H9 (cell line): ENCODE measurements at regions not wholly inside any gene's neighbourhood (a gene's known extent, or its start where the extent isn't known, plus 50 kb on each side); places are given as distances from the start of the nearest gene placed in this dataset.

Experiments used
- DNase-seq: peaks from one replicate; pipeline ENCODE4 v3.0.0-alpha.2; 2017
- H2AFZ ChIP-seq: one replicate; pipeline ENCODE4 v1.6.1; 2013; ENCODE audit warnings: mild to moderate bottlenecking, low read length, control low read depth, moderate library complexity
- H2AK5ac ChIP-seq: 2 replicates; pipeline ENCODE4 v1.6.1; 2013; ENCODE audit warnings: low read length, control low read depth, mixed read lengths; ENCODE audit not compliant: insufficient read length
- H2BK120ac ChIP-seq: one replicate; pipeline ENCODE4 v1.6.1; 2013; ENCODE audit warnings: low read depth, mild to moderate bottlenecking, low read length, control low read depth, inconsistent platforms; ENCODE audit not compliant: poor library complexity, severe bottlenecking
- H2BK12ac ChIP-seq: 2 replicates; pipeline ENCODE4 v1.6.1; 2013; ENCODE audit warnings: low read length, control low read depth, mixed read lengths, low read depth; ENCODE audit not compliant: insufficient read length
- H2BK15ac ChIP-seq: 2 replicates; pipeline ENCODE4 v1.6.1; 2013; ENCODE audit warnings: low read depth, low read length, control low read depth
- H2BK20ac ChIP-seq: one replicate; pipeline ENCODE4 v1.6.1; 2013; ENCODE audit warnings: low read depth, mild to moderate bottlenecking, low read length, control low read depth, inconsistent platforms; ENCODE audit not compliant: poor library complexity, severe bottlenecking
- H2BK5ac ChIP-seq: 2 replicates; pipeline ENCODE4 v1.6.1; 2013; ENCODE audit warnings: low read length, control low read depth, mixed read lengths; ENCODE audit not compliant: insufficient read length
- H3K14ac ChIP-seq: 2 replicates; pipeline ENCODE4 v1.6.1; 2013; ENCODE audit warnings: low read length, control low read depth; ENCODE audit not compliant: insufficient read depth
- H3K18ac ChIP-seq: 2 replicates; pipeline ENCODE4 v1.6.1; 2013; ENCODE audit warnings: low read depth, mild to moderate bottlenecking, mixed read lengths, low read length, control low read depth; ENCODE audit not compliant: insufficient read length
- H3K23ac ChIP-seq: 2 replicates; pipeline ENCODE4 v1.6.1; 2013; ENCODE audit warnings: low read length, control low read depth, mixed read lengths, low read depth; ENCODE audit not compliant: insufficient read length
- H3K23me2 ChIP-seq: 2 replicates; pipeline ENCODE4 v1.6.1; 2013; ENCODE audit warnings: low read depth, mild to moderate bottlenecking, mixed read lengths, low read length, control low read depth; ENCODE audit not compliant: insufficient read length, poor library complexity, severe bottlenecking
- H3K27ac ChIP-seq: 2 replicates; pipeline ENCODE4 v1.5.1; 2013; ENCODE audit warnings: low read length, control low read depth, mixed read lengths, low read depth; ENCODE audit not compliant: insufficient read length
- H3K27me3 ChIP-seq: 2 replicates; pipeline ENCODE4 v1.6.1; 2013; ENCODE audit warnings: low read length, control low read depth, inconsistent platforms; ENCODE audit not compliant: insufficient read depth
- H3K4ac ChIP-seq: 2 replicates; pipeline ENCODE4 v1.6.1; 2013; ENCODE audit warnings: low read depth, mild to moderate bottlenecking, control low read depth, inconsistent platforms, low read length, moderate library complexity
- H3K4me1 ChIP-seq: 2 replicates; pipeline ENCODE4 v1.6.1; 2013; ENCODE audit warnings: low read length, control low read depth, inconsistent platforms; ENCODE audit not compliant: insufficient read depth
- H3K4me2 ChIP-seq: 2 replicates; pipeline ENCODE4 v1.6.1; 2013; ENCODE audit warnings: low read length, control low read depth, mixed read lengths; ENCODE audit not compliant: insufficient read length, insufficient read depth
- H3K56ac ChIP-seq: 2 replicates; pipeline ENCODE4 v1.6.1; 2013; ENCODE audit warnings: low read depth, mild to moderate bottlenecking, mixed read lengths, low read length, control low read depth; ENCODE audit not compliant: insufficient read length
- H3K79me1 ChIP-seq: 2 replicates; pipeline ENCODE4 v1.6.1; 2013; ENCODE audit warnings: low read depth, mild to moderate bottlenecking, moderate library complexity, low read length, control low read depth, inconsistent platforms; ENCODE audit not compliant: insufficient read depth, poor library complexity, severe bottlenecking
- H3K79me2 ChIP-seq: 2 replicates; pipeline ENCODE4 v1.6.1; 2013; ENCODE audit warnings: low read length, control low read depth, inconsistent platforms; ENCODE audit not compliant: insufficient read depth
- H3K9ac ChIP-seq: 2 replicates; pipeline ENCODE4 v1.6.1; 2013; ENCODE audit warnings: low read length, control low read depth, mixed read lengths; ENCODE audit not compliant: insufficient read length; ENCODE audit errors: extremely low read depth
- H3K9me3 ChIP-seq: one replicate; pipeline ENCODE4 v1.6.1; 2013; ENCODE audit warnings: low read depth, low read length, inconsistent platforms; ENCODE audit not compliant: control insufficient read depth
- H3T11ph ChIP-seq: one replicate; pipeline ENCODE4 v1.6.1; 2013; ENCODE audit warnings: mild to moderate bottlenecking, low read length, control low read depth, inconsistent platforms
- H4K20me1 ChIP-seq: one replicate; pipeline ENCODE4 v1.6.1; 2013; ENCODE audit not compliant: control insufficient read depth, insufficient read length, insufficient read depth
- H4K5ac ChIP-seq: 2 replicates; pipeline ENCODE4 v1.6.1; 2013; ENCODE audit warnings: low read depth, mild to moderate bottlenecking, mixed read lengths, low read length, control low read depth; ENCODE audit not compliant: insufficient read length
- H4K8ac ChIP-seq: replicated peaks from 2 replicates; pipeline ENCODE4 v1.6.1; 2013; ENCODE audit warnings: low read length, control low read depth, mixed read lengths, low read depth; ENCODE audit not compliant: insufficient read length
- H4K91ac ChIP-seq: 2 replicates; pipeline ENCODE4 v1.6.1; 2013; ENCODE audit warnings: low read depth, mild to moderate bottlenecking, moderate library complexity, mixed read lengths, low read length, control low read depth; ENCODE audit not compliant: insufficient read length
- H3K27ac Mint-ChIP-seq, 3 experiments: 2 replicates in 2 of 3; 3 replicates in 1 of 3; pipeline ENCODE4 v1.8.0; 2020 to 2021; ENCODE audit warnings: mixed read lengths in 3 of 3, mild to moderate bottlenecking in 1 of 3, moderate library complexity in 1 of 3
- H3K27me3 Mint-ChIP-seq: 2 replicates; pipeline ENCODE4 v1.8.0; 2021; ENCODE audit warnings: low read depth, mild to moderate bottlenecking, moderate library complexity, mixed read lengths
- H3K36me3 Mint-ChIP-seq, 3 experiments: 2 replicates in 2 of 3; 3 replicates in 1 of 3; pipeline ENCODE4 v1.8.0; 2020 to 2021; ENCODE audit warnings: low read depth in 3 of 3, mixed read lengths in 3 of 3; ENCODE audit not compliant: insufficient read depth in 1 of 3
- H3K4me1 Mint-ChIP-seq, 2 experiments: 2 replicates each; pipeline ENCODE4 v1.8.0; 2020; ENCODE audit warnings: mixed read lengths in 2 of 2
- H3K4me3 Mint-ChIP-seq, 2 experiments: 2 replicates in 1 of 2; 3 replicates in 1 of 2; pipeline ENCODE4 v1.8.0; 2020 to 2021; ENCODE audit warnings: mild to moderate bottlenecking in 2 of 2, mixed read lengths in 2 of 2, moderate library complexity in 1 of 2
- H3K9me3 Mint-ChIP-seq, 2 experiments: 2 replicates in 1 of 2; 3 replicates in 1 of 2; pipeline ENCODE4 v1.8.0; 2020; ENCODE audit warnings: mild to moderate bottlenecking in 2 of 2, mixed read lengths in 2 of 2, moderate library complexity in 1 of 2
- CTCF ChIP-seq: fragments of 200-600 bp; sonication (generic); conservative IDR thresholded peaks from 3 replicates; pipeline ENCODE4 v1.8.0; 2021; ENCODE audit warnings: antibody characterized with exemption, mild to moderate bottlenecking
- WGBS: extraction: QIAGEN DNeasy Blood & Tissue Kit; methylation state at CpG from one replicate; pipeline ENCODE4 v1.1.7; 2013; ENCODE audit warnings: missing lambda C conversion rate, low lambda C conversion rate, mixed read lengths; ENCODE audit not compliant: insufficient read length; ENCODE audit errors: extremely low coverage; 5-methylcytosine and 5-hydroxymethylcytosine counted together

- Histone ChIP-seq H4K91ac (no peak overlapping the region), H4K5ac (no peak overlapping the region), H2BK20ac (no peak overlapping the region), H3T11ph (no peak overlapping the region), H3K27ac (no peak overlapping the region), H3K18ac (no peak overlapping the region), H4K20me1 (no peaks in the 10 kb centered on the region), H2AFZ (no peak overlapping the region), H3K79me2 (no peaks in the 10 kb centered on the region), H2BK120ac (no peak overlapping the region), H3K23ac (no peak overlapping the region), H2BK5ac (no peak overlapping the region), H3K23me2 (no peaks in the 10 kb centered on the region), H3K56ac (no peak overlapping the region), H2BK12ac (no peak overlapping the region), H3K79me1 (no peaks in the 10 kb centered on the region), H3K9me3 (no peaks in the 10 kb centered on the region), H3K9ac (no peak overlapping the region), H2AK5ac (no peak overlapping the region), H4K8ac (no peak overlapping the region), H2BK15ac (no peak overlapping the region), H3K14ac (no peak overlapping the region), H3K27me3 (no peaks in the 10 kb centered on the region), H3K4me1 (no peaks in the 10 kb centered on the region), H3K4ac (no peak overlapping the region), H3K4me2 (no peak overlapping the region)
- DNase-seq: no peak
- Mint-ChIP-seq H3K27me3 (no peaks in the 10 kb centered on the region), H3K4me1 (peaks cover 7 to 33% of the 10 kb centered on the region in 2 experiments), H3K27ac (no peak overlapping the region), H3K9me3 (peaks cover 3% of the 10 kb centered on the region in 2 experiments; a peak in 3 of 5 replicates), H3K36me3 (peaks cover 2 to 5% (median 2%) of the 10 kb centered on the region in 3 experiments; a peak in 3 of 7 replicates), H3K4me3 (no peak overlapping the region)
- TF ChIP-seq CTCF: no peak
- WGBS: no CpG with 5 or more reads among the region's 4 CpGs
Measured at GRCh38 chr5:97528941-97529340, 345.9 kb upstream of the RIOK2 start.
